ENCODE measurements at regions not wholly inside any gene's neighbourhood (a gene's known extent, or its start where the extent isn't known, plus 50 kb on each side); places are given as distances from the start of the nearest gene placed in this dataset.

DNA sequence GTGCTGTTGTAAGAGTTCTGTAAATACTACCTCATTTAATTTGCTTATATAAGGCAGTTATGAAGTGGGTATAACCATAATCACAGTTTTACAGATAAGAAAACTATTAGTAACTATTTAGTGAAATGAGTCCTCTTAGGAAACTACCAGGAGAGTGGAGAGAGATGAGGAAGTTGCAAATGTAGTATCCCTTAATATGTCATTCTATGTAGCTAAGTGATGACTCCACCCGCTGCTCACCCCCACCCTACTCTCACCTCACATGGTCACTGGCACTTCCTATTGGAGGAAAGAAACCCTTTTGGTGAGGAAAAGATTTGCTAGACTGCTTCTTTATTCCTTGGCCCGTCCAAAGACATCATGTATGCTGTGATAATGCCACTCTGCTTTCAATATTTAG, 241.8 kb upstream of the SLC24A2 start:
- H3K4me3 ChIP-seq (ENCODE audit: low read length) = no peak overlapping the region
- DNase-seq (ENCODE audit: low read depth) = no peak
- TF ChIP-seq, protein P1, sequence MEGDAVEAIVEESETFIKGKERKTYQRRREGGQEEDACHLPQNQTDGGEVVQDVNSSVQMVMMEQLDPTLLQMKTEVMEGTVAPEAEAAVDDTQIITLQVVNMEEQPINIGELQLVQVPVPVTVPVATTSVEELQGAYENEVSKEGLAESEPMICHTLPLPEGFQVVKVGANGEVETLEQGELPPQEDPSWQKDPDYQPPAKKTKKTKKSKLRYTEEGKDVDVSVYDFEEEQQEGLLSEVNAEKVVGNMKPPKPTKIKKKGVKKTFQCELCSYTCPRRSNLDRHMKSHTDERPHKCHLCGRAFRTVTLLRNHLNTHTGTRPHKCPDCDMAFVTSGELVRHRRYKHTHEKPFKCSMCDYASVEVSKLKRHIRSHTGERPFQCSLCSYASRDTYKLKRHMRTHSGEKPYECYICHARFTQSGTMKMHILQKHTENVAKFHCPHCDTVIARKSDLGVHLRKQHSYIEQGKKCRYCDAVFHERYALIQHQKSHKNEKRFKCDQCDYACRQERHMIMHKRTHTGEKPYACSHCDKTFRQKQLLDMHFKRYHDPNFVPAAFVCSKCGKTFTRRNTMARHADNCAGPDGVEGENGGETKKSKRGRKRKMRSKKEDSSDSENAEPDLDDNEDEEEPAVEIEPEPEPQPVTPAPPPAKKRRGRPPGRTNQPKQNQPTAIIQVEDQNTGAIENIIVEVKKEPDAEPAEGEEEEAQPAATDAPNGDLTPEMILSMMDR (conservative IDR thresholded peaks at IDR 0.05; ENCODE audit: low read length) = no peak

DNA sequence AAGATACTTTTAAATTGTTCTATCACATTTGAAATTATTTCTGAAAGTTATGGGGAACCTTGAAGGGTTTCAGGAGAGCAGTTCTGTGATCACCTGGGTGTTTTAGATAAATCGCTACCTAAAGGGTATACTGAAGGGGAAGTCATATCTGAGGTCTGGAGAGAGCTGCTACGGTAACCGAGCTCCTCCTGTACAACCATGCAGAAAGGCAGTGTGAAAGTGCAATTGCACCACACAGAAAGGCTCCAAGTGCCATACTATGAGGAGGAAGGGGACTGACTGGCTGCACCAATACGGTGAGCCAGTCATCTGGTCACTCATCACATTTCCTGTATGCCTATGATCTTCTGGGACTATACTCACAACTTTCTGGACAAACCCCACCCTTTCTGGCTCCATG, 241.4 kb upstream of the SLC24A2 start:
- H3K4me3 ChIP-seq (ENCODE audit: low read length) = no peak overlapping the region
- TF ChIP-seq, protein P1 (conservative IDR thresholded peaks at IDR 0.05; ENCODE audit: low read length) = no peak
- DNase-seq (ENCODE audit: low read depth) = no peak

DNA sequence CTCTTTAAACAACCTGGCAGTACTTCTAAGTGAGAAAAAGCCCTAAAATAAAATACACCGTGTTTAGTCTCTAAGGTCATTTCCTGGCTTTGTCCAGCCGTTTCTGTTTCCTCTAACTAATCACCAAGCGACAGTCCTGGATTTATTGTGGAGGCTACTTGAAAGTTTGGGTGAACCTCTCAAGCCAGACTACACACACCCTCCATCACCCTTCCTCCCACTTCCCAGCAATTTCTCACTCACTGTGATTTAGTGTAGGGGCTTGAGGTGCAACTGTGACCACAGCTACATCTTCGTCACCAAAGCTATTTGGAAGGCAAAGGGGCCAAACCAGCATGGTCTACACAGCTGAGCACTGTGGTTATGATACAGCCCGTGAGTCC, 240.0 kb upstream of the SLC24A2 start:
- TF ChIP-seq, protein P1 (conservative IDR thresholded peaks at IDR 0.05; ENCODE audit: low read length) = no peak
- no peak overlapping the region for H3K4me3 ChIP-seq (ENCODE audit: low read length)
- DNase-seq (ENCODE audit: low read depth) = no peak

DNA sequence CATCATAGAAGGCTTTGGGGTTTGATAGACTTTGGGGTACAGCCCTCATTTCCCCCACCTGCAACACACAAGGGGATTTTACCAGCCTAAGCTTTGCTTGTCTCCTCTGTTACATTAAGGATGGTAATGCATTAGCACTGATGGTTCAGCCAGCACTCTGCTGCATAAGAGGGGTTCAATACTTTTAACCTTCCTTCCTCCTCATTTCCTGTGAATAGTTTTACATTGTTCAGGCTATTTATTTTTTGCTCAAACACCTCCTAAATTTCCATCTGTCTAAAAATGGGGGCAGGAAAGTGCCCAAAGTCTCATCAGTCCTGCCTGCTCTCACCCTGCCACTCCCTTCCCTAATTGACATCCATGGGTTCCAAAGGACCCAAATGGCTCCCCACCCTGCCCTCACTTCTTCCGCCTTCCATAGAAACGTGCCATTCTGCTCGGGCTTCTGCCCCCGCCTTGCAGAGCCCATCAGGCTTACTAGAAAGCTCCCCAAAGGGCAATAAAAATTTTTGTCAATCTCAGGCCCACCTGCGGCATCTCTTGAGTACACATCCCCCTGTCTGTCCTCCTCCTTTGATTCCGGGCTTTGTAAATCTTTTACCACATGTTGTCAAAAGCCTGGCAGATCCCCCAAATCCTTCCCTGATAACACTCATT, 239.5 kb upstream of the SLC24A2 start:
- H3K4me3 ChIP-seq (ENCODE audit: low read length) = no peak overlapping the region
- TF ChIP-seq, protein P1 (conservative IDR thresholded peaks at IDR 0.05; ENCODE audit: low read length) = no peak
- no peak for DNase-seq (ENCODE audit: low read depth)

DNA sequence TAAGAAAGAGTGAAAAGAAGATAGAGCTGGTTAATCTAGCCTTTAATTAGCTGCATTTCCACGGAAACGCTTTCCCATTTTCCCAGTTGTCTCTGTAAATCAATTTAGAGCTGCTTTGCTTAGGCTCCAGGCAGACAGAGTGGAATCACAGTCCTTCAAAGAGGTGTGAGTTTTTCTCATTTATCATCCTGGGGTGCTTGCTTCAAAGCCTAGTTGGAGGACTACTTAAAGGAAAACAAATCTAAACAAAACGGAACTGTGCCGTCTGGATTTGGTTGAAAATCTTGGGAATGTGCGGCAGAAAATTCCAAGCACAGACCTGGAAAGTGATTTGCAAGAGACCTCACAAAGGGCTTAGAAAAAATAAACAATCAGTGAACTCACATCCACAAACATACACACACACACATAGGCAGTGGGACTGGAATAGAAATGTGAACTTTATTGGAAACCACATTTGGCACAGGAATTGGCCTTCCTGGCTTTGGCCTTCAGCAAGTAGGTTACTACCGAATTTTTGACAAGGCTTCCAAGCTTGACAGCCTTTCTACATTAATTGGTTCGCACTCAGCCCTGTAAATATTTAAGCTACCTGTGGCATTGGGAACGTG, 235.2 kb upstream of the SLC24A2 start:
- H3K4me3 ChIP-seq (ENCODE audit: low read length) = no peak overlapping the region
- TF ChIP-seq, protein P1 (conservative IDR thresholded peaks at IDR 0.05; ENCODE audit: low read length) = no peak
- no peak for DNase-seq (ENCODE audit: low read depth)

DNA sequence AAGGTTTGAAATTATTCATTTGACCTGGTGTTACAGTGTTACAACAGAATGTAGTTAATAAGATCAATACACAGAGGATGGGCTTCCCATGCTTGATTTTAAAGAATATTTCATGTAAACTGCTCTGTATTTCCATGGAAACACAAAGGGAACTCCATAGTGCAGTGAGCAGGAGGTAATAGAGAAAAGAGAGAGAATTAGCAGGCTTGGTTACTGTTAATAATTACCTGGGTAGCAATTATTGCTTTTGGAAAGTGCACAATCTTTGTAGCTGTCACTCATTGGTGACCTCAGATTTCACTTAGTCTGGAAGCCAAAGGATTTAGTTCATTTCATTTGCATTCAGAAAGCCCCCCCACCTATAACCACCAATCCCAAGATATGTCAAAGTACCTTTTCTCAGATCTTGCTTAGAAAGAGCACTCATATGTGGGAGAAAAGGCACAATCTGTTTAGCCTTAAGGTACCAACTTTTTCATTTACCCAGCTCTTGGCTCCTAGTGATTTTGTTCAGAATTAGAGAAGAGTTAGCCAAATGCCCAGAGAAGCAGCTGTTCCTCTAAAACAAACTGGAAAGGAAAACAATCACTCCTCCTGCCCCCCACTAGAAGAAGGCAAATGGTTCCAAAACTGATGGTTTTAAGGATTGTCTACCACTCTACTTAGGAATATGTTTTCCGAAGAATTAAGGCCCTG, 234.5 kb upstream of the SLC24A2 start:
- no peak overlapping the region for H3K4me3 ChIP-seq (ENCODE audit: low read length)
- DNase-seq (ENCODE audit: low read depth) = no peak
- TF ChIP-seq, protein P1 (conservative IDR thresholded peaks at IDR 0.05; ENCODE audit: low read length) = no peak

DNA sequence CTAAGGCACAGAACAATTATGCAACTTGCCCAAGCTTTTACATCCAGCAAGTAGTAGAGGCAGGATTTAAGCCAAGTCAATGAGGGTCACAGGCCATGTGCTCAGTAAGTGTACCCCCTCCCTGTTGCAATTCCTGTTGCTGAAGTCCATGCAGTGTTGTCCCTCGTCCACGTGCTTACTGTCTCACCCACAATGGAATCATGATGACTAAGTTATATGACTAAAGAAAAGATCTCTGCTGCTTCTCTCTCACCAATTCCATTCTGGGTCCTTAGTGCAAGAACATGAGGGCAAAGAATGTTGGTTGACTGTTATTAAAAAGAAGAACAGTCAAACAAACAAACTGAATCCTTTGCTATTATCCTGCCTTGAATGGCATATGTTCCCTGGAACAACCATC, 233.6 kb upstream of the SLC24A2 start:
- TF ChIP-seq, protein P1 (conservative IDR thresholded peaks at IDR 0.05; ENCODE audit: low read length) = no peak
- no peak overlapping the region for H3K4me3 ChIP-seq (ENCODE audit: low read length)
- DNase-seq (ENCODE audit: low read depth) = peak; percentile 12
